D721Med (cell line): ENCODE measurements at regions not wholly inside any gene's neighbourhood (a gene's known extent, or its start where the extent isn't known, plus 50 kb on each side); places are given as distances from the start of the nearest gene placed in this dataset.

Source experiments
- DNase-seq: peaks from one replicate; pipeline ENCODE4 v3.0.0; 2011; ENCODE audit warnings: low spot score; ENCODE audit not compliant: insufficient read length
- FAIRE-seq: peaks from 2 replicates; lab custom pipeline; 2011; peaks lifted over from hg19 to GRCh38; lab: Jason Lieb, UNC
- TF ChIP-seq, protein P1 (sequence below): IDR thresholded peaks from 2 replicates; pipeline ENCODE4 v1.5.1; 2012; ENCODE audit warnings: mild to moderate bottlenecking, control low read depth; ENCODE audit not compliant: insufficient read depth; ENCODE audit errors: missing control alignments

DNA sequence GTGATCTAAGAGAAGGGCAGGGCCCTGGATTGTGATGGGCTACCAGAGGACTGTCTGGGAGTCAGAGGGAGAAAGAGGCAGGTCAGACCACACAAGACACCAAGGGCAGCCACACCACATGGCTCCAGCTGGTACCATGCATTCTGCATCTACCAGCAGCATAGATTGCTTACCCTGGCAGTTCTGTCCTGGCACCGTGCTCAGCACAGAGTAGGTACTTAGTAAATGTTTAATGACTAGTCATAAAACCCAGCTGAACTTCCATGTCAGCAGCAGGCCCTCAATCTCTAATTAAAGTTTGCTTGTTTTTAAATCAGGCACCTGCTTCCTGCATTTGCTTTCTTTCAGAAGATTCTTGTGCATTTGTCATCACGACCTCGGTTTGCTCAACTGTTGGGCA, 77.3 kb upstream of the ATP2B2 start:
- no peak for FAIRE-seq
- DNase-seq, result no peak
- TF ChIP-seq, protein P1, sequence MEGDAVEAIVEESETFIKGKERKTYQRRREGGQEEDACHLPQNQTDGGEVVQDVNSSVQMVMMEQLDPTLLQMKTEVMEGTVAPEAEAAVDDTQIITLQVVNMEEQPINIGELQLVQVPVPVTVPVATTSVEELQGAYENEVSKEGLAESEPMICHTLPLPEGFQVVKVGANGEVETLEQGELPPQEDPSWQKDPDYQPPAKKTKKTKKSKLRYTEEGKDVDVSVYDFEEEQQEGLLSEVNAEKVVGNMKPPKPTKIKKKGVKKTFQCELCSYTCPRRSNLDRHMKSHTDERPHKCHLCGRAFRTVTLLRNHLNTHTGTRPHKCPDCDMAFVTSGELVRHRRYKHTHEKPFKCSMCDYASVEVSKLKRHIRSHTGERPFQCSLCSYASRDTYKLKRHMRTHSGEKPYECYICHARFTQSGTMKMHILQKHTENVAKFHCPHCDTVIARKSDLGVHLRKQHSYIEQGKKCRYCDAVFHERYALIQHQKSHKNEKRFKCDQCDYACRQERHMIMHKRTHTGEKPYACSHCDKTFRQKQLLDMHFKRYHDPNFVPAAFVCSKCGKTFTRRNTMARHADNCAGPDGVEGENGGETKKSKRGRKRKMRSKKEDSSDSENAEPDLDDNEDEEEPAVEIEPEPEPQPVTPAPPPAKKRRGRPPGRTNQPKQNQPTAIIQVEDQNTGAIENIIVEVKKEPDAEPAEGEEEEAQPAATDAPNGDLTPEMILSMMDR, result no peak

DNA sequence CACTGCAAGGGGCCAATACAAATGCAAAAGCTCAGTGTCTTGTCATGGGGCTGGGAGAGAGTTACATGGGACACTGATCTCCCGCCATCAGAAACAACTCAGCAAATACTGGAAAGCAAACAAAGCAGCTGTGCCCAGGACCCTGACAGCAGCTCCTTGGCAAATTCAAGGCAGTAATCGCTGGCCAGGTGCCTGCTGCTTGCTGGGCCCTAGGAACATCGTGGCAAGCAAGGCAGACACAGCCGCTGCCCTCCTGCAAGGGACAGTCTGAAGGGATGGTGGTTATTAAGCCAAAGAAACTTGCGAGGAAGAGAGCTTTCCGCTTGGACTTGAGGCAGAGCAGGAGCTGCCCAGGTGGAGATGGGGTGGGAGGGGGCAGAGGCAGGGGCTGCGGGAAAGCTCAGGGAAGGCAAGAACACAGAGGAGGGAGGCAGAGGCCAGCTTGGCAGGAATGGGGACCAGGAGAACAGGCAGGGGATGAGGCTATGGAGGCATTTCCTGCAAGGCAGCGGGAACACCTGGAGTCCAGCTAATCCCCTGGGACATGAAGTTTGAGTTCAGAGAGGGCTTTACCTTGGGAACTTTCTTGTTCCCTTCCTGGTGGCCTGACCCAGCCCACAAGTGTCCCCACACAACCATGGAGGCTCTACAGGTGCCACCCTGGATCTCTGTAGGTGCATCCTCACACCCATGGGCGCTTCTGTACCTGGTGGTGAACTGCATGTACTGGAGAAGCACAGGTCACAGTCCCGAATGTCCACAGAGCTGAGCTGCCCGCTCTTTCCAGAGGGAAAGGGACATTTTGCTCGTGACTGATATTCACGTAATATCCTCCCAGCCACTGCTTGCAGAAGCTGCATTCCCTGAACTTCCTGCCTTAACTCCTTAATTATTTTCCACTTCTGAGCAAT, 78.7 kb upstream of the ATP2B2 start:
- FAIRE-seq (no peak), DNase-seq (no peak)
- TF ChIP-seq, protein P1, result no peak

DNA sequence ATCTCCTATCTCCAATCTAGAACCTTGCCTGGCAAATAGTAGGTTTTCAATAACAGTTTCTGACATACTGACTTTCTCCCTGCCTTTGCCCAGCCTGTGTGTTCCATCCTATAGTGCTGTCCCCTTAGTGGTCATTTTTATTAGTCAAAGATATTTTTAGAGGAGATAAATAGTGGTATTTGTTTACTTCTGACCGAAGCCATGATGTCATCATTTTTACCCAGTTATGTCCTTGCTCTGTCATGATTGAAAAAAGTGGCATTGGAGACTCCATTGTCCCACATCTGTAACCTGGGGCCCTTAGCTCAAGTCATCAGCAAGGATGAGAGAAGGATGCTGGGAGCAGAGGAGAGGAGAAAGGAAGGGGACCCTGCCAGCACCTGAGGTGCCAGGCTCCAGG, 80.6 kb upstream of the ATP2B2 start:
- no peak for FAIRE-seq
- TF ChIP-seq, protein P1, result no peak

DNA sequence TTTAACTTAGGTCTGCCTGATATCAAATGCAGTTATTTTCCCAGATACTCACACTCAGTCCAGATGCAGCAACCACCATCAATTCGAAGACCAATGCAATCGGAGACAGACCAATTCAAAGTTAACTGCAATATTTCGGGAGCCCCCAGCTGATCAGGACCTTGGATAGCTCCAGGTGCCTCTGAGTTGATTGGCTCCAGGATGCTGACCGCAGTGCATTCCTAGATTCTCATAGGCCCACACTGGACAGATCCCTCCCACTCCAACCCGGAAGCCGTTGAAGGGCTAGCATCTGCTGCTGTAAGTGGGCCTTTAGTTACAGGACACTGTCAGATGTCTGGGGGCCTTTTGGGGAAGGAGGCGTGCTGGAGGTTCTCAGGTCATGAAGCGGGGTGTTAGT, 89.5 kb upstream of the ATP2B2 start:
- no peak for FAIRE-seq
- TF ChIP-seq, protein P1, result no peak
- DNase-seq, result no peak

More for the DNA sequence above, 80.6 kb upstream of the ATP2B2 start:
- no peak for DNase-seq

DNA sequence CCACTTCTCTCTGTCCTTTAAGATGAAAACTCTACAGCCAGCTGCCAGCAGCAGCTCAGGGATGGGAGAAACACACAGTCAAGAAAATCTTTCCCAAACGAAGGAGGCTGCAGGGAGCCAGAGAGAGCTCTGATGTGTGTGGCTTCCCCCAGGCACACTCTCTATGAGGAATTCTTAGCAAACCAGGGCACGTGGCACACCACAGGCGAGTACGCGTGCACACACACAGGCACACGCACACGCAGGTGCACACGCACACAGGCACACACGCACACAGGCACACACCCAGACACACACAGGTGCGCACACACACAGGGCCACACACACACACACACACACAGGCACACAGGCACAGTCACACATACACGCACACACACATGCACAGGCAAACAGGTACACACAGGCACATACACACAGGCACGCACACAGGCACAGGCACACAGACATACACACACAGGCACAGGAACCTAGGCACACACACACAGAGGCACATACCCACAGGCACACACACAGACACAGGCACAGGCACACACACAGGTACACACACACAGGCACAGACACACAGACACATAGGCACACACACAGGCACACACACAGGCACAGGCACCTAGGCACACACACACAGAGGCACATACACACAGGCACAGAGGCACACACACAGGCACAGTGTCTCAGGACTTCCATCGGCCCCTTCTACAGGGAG, 91.5 kb upstream of the ATP2B2 start:
- DNase-seq (no peak), FAIRE-seq (no peak)
- TF ChIP-seq, protein P1, result no peak

DNA sequence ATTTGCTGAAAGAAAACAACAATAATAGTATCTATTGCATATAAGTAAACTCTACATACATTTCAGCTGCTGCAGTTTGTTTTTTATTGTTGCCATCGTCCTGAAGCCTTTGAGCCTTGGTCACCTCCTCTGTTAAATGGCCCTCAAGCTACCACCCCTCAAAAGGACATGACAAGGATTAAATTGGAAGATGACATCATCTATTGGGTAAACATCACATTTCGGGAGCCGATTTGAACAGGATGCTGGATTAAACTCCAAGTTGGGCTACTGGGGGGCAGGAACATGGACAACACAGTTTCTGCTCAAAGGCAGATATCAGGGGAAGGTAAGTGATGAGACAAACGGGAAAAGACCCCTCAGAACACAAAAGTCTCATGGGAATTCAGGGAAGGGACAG, 92.3 kb upstream of the ATP2B2 start:
- TF ChIP-seq, protein P1, result no peak
- no peak for DNase-seq
- FAIRE-seq, result no peak

DNA sequence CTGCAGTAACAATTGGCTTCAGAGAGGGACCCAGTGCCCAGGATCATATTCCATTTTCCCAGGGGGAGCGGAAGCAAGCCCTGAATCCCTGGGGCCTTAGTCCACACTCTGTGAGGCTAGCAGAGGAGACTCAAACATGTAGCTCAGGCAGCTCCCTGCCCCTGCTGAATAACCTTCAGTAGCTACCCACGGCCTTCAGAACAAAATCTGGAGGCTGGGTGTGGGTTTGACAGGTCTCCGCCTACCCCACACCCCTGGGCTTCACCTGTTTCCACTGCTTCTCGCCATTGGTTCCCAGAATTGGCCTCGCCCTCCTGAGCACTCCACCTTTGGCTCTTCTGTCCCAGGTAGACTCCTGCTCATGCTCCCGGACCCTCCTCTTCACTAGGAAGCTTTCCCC, 93.6 kb upstream of the ATP2B2 start:
- DNase-seq (no peak), FAIRE-seq (no peak)
- TF ChIP-seq, protein P1, result no peak
